ENCODE measurements at regions not wholly inside any gene's neighbourhood (a gene's known extent, or its start where the extent isn't known, plus 50 kb on each side); places are given as distances from the start of the nearest gene placed in this dataset.
A peak's percentile ranks its signal among the peaks of the same experiment; 100 is the strongest.

- DNase-seq = no peak
Measured at GRCh38 chr13:61831026-61831425, 415.4 kb upstream of the PCDH20 start.

GRCh38 chr13:61830475-61830874 lies 414.8 kb upstream of the PCDH20 start:
- no peak for DNase-seq

GRCh38 chr13:61824168-61824567 lies 408.5 kb upstream of the PCDH20 start:
- DNase-seq = no peak

- DNase-seq = no peak
Measured at GRCh38 chr13:61812286-61812685, 396.6 kb upstream of the PCDH20 start.

GRCh38 chr13:61810065-61810464 lies 394.4 kb upstream of the PCDH20 start:
- no peak for DNase-seq

GRCh38 chr13:61797397-61797796 lies 381.7 kb upstream of the PCDH20 start:
- no peak for DNase-seq

- peak in 3 of 6 experiments; percentile 0 to 24 (median 1) for DNase-seq
Measured at GRCh38 chr13:61795580-61795979, 379.9 kb upstream of the PCDH20 start.

GRCh38 chr13:61779456-61779855 lies 363.8 kb upstream of the PCDH20 start:
- DNase-seq = no peak

GRCh38 chr13:61778531-61778930 lies 362.9 kb upstream of the PCDH20 start:
- DNase-seq = no peak

GRCh38 chr13:61777899-61778298 lies 362.2 kb upstream of the PCDH20 start:
- DNase-seq = no peak

- DNase-seq = no peak
Measured at GRCh38 chr13:61777271-61777670, 361.6 kb upstream of the PCDH20 start.

- no peak for DNase-seq
Measured at GRCh38 chr13:61774903-61775302, 359.3 kb upstream of the PCDH20 start.

- DNase-seq = no peak
Measured at GRCh38 chr13:61770681-61771080, 355.0 kb upstream of the PCDH20 start.

- DNase-seq = no peak
Measured at GRCh38 chr13:61768175-61768574, 352.5 kb upstream of the PCDH20 start.

- no peak for DNase-seq
Measured at GRCh38 chr13:61766667-61767058, 351.0 kb upstream of the PCDH20 start.

GRCh38 chr13:61765940-61766666 lies 350.5 kb upstream of the PCDH20 start:
- no peak for DNase-seq

GRCh38 chr13:61765181-61765742 lies 349.6 kb upstream of the PCDH20 start:
- DNase-seq = no peak

- DNase-seq = no peak
Measured at GRCh38 chr13:61761690-61762089, 346.0 kb upstream of the PCDH20 start.

- no peak for DNase-seq
Measured at GRCh38 chr13:61760102-61760501, 344.5 kb upstream of the PCDH20 start.

GRCh38 chr13:61756031-61756430 lies 340.4 kb upstream of the PCDH20 start:
- no peak for DNase-seq

- DNase-seq = no peak
Measured at GRCh38 chr13:61751039-61751438, 335.4 kb upstream of the PCDH20 start.

GRCh38 chr13:61738236-61738750 lies 322.6 kb upstream of the PCDH20 start:
- DNase-seq = no peak

- DNase-seq = no peak
Measured at GRCh38 chr13:61734683-61735082, 319.0 kb upstream of the PCDH20 start.

- DNase-seq = no peak
Measured at GRCh38 chr13:61728471-61728870, 312.8 kb upstream of the PCDH20 start.

GRCh38 chr13:61727767-61728166 lies 312.1 kb upstream of the PCDH20 start:
- no peak for DNase-seq

Data from stimulated activated naive CD4-positive, alpha-beta T cell (primary cell).